HT1080 (cell line): ENCODE measurements at regions not wholly inside any gene's neighbourhood (a gene's known extent, or its start where the extent isn't known, plus 50 kb on each side); places are given as distances from the start of the nearest gene placed in this dataset.

ENCODE experiments used
- DNase-seq: peaks from one replicate; pipeline ENCODE4 v3.0.0-alpha.2; 2015; ENCODE audit warnings: low read depth

GRCh38 chr1:216924732-216925131 is 201.5 kb upstream of the ESRRG start:
- no peak for DNase-seq

GRCh38 chr1:216923601-216924000 is 200.4 kb upstream of the ESRRG start:
- peak; percentile 23 for DNase-seq

GRCh38 chr1:216922406-216922805 is 199.2 kb upstream of the ESRRG start:
- no peak for DNase-seq

- DNase-seq = no peak
Observed at GRCh38 chr1:216921866-216922265, 198.6 kb upstream of the ESRRG start.

DNA sequence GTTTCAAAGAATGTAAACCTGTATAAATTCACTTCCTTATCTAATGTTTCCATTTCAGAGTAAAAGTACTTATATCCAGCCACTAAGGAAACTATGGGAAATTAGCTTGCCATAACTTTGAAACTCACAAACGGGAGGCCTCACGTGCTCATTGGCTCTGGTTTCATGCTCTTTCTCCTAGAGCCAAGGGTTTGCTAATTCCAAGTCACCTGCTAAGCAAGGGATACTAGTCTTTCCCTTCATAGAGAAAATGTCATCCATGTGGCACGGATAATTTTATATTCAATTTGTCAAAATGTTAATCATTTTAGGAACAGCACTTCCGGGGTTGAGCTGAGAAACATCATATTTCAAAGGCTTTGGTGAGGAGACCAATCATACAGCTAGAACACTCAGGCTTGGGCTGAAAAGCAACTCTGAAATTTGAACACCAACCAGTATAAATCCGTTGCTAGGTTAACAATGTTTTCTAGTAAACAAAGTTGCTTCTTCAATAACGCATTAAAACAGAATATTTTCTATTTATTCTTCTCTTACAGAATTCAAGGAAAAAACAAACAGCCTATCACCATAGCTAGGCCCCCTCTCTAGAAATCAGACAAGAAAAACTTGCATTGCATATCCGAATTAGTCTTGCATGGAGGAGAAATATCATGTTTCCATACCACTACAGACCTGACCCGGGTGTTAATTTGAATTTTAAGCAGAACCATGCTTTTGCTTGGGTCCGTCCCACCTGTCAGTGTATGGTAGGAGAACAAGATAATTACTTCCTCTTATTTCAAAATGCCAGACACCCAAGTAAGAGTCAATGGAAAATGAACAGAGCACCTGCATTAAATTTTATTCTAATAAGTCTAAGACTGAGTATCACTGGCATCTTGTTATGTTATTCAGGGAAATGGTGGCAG is 196.1 kb upstream of the ESRRG start:
- DNase-seq = no peak

- no peak for DNase-seq
Observed at GRCh38 chr1:216916890-216917438, 193.7 kb upstream of the ESRRG start.

DNA sequence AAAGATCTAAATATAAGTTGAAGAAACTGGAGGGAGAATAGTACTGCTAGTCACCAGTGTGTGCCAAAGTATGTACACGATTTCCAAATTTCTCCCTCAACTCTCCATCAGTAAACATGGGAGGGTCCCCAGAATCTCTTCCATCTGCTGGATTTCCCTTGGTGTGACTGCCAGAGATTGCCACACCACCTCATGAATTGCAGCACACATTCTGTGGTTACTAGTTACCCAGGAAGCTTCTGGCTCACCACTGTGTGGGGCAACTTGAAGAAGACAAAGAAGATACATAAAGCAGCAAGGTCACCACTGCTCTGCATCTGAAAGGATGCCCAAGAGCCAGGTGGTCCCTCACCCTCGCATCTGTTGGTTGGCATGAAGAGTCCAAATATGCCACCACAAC is 191.7 kb upstream of the ESRRG start:
- DNase-seq = peak; percentile 37

DNA sequence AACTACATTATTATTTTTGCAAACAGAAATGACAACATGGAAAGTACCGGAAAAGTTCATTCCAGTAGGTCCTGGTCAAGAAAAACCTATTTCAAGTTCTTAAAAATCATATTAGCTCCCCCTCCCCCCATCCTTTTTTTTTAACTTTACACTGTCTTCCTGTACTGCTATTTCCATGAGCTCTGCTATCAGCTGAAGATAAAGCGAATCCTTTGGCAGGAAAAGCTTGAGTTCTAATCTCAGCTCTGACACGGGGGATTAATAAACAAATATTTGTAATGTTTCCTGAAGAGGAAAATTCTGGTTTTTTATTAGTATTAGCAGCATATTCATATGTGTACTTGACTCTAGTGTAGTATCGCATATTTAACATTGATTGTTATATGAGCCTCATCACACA is 190.7 kb upstream of the ESRRG start:
- no peak for DNase-seq

DNA sequence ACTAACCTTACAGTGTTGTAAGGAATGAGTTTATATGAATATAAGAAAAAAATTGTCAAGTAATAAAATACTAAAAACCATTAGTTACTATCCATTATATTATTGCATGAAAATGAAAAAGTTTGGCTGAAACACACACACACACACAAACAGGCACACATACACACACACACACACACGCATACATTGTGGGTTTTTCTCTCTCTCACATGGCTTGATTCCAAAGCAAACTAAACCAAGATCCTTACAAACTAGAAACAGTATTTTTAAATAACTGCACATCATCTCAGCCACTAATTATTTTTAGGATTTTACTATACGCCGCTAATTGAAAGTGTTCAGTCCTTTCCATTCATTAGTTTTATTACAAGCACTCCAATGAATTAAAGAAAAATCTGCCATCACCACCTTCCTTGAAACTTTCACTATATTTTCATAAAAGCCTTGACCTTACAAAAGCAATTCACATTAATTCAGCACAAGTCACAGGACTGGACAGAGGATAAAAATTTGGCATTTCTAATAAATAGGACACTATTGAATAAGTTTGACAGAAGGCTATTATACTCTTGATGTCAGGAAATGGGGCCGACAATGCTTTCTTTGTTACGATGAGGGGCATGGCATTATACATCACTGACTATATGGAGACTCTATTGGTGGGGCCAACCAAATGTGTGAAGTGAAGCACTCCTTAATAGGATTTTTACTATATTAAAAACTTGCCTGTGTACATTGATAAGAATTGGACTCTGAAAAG is 187.0 kb upstream of the ESRRG start:
- no peak for DNase-seq

GRCh38 chr1:216908126-216908525 is 184.9 kb upstream of the ESRRG start:
- DNase-seq = no peak

GRCh38 chr1:216907100-216907499 is 183.9 kb upstream of the ESRRG start:
- DNase-seq = no peak

- DNase-seq = no peak
Observed at GRCh38 chr1:216905781-216906180, 182.6 kb upstream of the ESRRG start.

- DNase-seq = no peak
Observed at GRCh38 chr1:216905137-216905536, 181.9 kb upstream of the ESRRG start.

GRCh38 chr1:216904471-216904870 is 181.2 kb upstream of the ESRRG start:
- no peak for DNase-seq

DNA sequence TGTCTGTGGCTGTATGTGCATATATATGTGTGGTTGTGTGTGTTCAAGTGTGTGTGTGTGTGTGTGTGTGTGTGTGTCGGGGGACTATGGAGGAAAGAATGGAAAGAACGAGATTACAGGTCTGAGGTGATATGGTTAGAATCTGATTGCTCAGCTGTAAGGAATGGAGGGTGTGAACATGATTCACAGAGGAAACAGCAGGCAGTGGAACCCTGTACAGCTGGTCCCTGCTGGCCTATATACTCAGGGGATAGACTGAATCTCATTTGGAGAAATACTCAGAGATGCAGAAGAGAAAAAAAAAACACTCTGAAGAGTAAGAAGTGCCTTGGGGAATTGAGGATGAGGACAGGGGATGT is 180.1 kb upstream of the ESRRG start:
- DNase-seq = peak; percentile 90

- peak; percentile 82 for DNase-seq
Observed at GRCh38 chr1:216902669-216903381, 179.6 kb upstream of the ESRRG start.

DNA sequence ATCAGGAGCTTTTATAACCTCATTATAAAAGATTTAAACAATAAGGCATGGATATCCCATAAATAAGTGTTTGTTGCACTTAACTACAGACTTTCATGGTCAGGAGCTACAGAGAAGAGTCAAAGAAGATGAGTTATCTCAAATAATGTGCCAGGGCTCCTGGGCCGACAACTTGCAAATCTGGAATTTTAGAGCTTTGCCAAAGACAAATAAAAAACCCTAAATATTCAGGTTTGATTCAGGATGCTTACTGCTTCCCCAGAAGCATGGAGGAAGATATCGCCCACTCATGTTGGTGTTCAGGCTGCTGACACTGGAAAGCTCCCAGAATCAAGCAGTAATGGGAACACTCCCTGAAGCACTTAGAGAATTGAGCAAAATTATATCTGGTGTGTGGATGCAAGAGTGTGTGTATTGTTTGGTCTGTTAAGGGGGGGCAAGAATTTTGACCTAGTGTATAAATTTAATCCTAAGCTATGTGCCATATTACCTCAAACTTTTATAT is 176.9 kb upstream of the ESRRG start:
- no peak for DNase-seq

DNA sequence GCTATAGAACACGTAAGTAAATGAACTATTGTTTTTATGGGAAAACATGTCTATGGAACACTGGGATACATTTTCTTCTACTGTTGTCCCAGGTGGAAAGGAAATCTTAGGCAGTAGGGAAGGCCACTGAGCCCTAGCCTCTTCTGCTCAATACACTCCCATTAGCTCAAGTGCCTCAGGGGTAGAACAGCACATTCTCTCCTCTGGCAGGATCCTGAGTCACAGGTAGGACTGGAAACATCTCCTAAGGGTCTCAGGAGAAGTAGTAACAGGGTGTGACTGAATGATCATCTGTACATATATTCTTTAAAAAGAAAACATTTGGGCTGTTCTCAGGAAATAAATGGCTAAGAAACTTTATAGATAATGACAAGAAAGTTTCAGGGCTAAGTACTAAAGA is 175.6 kb upstream of the ESRRG start:
- DNase-seq = no peak

DNA sequence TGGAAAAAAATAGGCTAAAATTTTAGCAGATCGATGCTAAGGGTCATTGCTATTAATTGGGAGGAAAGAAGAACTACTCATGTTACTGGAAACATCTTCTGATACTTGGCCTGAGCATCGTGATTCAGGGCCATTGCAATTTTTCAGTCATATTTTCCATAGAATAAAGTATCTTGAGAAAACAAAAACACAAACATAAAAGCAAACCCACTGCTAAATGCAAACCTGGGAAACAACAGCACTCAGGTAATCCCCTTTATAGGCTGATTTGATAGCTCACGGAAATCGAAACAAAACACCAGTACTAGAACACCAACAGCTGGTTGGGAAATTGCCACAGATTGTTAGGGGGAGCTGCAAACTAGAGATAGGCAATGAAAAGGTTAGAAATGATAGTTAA is 172.9 kb upstream of the ESRRG start:
- no peak for DNase-seq

DNA sequence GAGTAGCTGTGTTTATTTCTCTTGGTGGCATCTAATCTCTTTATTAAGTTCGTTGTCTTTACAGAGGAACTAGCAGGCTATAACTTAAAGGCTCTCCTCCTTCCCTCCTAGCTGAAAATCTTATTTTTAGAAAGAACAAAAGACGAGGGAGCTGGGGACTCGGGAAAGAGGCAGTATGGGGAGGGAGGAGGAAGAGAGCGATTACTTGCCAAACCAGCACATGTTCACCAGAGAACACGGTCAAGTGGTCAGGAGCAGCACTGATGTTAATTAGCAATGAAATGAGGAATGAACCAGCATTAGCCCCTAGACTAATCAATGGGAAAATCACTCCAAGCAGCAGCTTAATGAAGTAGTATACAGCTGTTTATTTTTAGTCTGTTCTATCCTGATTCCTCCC is 171.3 kb upstream of the ESRRG start:
- DNase-seq = no peak

DNA sequence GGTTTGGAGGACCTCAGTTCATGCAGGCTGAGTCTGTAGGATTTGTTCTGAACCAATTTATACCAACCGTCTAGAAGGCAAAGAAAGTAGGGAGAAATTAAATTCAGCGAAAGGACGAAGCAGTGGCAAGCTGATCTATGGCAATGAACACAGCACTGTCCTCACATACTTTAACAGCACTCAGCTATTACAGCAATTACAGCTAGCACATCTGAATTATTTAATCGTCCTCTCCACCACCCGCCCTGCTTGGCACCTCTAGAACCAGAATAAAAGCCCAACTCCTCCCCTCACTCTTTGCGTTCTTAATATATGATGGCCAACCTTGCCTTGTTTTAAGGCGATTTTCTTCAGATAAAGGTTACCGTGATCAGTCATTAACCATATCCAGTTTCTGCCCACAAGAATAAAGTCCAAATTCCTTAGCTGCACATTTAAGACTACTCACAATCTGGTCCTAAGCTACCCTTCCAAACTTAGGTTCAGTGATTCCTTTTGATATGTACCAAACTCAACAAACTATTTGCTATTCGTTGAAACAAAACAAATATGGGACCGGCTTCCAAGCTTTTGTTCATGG is 169.4 kb upstream of the ESRRG start:
- DNase-seq = no peak
